Activated CD4-positive, alpha-beta T cell treated with anti-CD3 and anti-CD28 coated beads for 48 hours (primary cell): ENCODE measurements at regions not wholly inside any gene's neighbourhood (a gene's known extent, or its start where the extent isn't known, plus 50 kb on each side); places are given as distances from the start of the nearest gene placed in this dataset.
A peak's percentile ranks its signal among the peaks of the same experiment; 100 is the strongest.
"Not testable (repeated sequence)": the region's sequence is repeated elsewhere in the genome, so short reads cannot be mapped to it uniquely, and the experiment has no call there.

Experiments used
- DNase-seq: peaks from one replicate; pipeline ENCODE4 v3.0.0-alpha.2; 2020

DNA sequence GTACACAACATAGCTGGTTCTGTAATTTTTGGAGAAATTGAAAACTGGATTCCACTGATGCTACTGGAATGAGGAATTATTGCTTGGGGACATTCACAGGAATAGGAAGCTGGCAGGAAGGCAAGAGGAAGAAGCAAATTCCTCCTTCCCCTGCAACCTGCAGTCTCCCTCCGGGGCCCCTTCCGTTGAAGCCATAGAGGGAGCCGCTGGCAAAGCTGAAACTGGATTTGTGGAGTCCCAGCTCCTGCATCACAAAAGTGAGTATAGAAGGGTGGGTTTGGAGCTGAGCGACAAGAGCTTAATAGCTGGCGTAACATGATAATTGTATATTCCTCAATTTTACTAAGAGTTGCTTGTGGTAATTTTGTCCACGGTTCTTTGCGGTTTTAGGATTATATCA lies 190.8 kb downstream of the ADRA2A start:
- DNase-seq: no peak

GRCh38 chr10:111273235-111273634 lies 196.4 kb downstream of the ADRA2A start:
- no peak for DNase-seq

DNA sequence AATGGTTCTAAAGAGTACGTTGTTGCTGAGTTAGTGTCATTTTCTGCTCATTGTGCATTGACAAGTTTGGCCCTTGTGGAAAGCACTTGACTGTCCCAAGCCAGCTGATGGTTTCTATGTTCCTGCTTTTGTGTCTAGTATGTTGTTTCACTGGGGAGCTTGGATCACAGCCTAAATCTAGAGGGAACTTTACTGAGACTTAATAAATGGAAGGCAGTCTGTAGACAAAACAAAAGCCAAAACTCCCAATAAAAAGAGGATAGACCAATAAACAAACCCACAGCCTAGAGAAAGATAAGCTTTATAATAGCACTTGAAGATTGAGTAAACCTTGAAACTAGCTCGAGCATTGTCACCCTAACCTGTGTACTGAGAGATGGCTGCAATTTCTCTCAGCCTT lies 196.8 kb downstream of the ADRA2A start:
- no peak for DNase-seq

DNA sequence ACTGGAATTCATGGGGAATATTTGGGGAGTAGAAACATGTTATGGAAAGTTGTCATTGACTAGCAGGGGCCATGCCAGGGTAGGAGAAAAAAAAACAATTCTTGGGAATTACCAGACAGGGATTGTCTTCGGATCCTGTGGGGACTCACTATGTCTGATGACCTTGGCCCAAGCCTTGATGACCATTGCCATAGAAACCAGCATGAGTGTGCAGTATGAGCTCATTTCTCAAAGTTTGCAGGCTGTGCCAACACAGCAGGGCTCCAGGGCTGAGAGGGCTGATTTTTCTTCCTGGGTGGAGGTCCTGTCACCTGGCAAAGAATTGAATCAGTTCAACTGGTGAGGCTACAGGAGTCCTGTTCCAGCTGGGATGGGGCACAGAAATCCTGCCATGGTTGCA lies 198.3 kb downstream of the ADRA2A start:
- DNase-seq: no peak

DNA sequence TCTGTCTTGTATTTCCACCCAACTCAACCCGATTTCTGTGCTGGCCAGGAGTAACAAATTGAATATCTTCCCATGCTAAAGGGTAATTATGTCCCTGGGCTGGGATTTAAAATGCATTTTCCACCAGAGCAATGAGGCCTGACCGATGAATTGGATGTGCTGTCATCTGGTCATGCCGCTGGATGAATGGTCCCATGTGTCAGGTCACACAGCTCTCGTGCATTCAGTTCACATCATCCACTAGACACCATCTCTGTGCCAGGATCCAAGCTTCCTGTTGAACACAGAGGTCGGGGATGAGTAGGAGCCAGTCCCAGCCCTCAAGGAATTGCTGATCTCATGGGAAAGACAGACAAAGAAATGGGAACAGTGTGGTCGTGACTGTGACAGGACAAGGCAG lies 200.8 kb downstream of the ADRA2A start:
- no peak for DNase-seq

GRCh38 chr10:111278266-111278665 lies 201.4 kb downstream of the ADRA2A start:
- no peak for DNase-seq

- no peak for DNase-seq
Measured at GRCh38 chr10:111281516-111281915, 204.7 kb downstream of the ADRA2A start.

DNA sequence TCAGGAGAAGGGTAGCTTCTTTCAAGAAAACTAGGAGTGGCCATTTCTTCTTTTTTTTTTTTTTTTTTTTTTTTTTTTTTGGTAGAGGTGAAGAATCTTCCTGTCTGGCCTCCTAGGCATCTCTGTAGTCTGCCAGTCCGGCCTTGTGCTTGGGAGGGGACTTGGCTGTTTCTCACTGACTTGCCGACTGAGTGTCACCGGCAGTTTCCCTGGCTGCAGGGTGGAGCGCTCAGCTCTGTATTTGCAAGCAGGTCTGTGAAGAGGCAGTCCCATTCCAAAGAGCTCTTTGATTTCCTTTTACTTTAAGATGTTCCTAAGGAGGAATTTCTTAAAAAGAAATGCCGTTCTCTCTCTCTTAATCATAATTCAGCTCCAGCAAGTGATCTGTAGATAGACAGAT lies 212.6 kb downstream of the ADRA2A start:
- DNase-seq: no peak

DNA sequence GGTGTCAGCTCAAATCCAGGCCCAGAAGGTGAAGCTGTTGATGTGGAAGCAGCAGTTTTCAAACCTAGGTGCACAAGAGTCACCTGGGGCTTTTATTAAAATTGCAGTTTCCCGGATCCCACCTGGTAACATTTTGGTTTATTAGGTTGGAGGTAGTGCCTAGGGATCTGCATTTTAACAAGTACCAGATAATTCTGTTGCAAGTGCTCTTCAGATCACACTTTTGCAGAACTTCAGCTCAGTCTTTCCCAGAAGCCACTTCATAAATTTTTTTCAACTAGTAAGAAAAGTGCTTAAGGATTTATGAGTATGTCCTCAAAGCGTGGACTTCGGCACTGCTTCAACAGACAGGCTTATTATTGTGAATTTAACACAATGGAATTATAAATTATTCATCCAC lies 213.8 kb downstream of the ADRA2A start:
- no peak for DNase-seq

- DNase-seq: no peak
Measured at GRCh38 chr10:111295788-111296187, 219.0 kb downstream of the ADRA2A start.

GRCh38 chr10:111297351-111297848 lies 220.6 kb downstream of the ADRA2A start:
- DNase-seq: no peak

GRCh38 chr10:111298031-111298430 lies 221.2 kb downstream of the ADRA2A start:
- DNase-seq: no peak

GRCh38 chr10:111299037-111299436 lies 222.2 kb downstream of the ADRA2A start:
- no peak for DNase-seq

- DNase-seq: no peak
Measured at GRCh38 chr10:111303887-111304286, 227.1 kb downstream of the ADRA2A start.

DNA sequence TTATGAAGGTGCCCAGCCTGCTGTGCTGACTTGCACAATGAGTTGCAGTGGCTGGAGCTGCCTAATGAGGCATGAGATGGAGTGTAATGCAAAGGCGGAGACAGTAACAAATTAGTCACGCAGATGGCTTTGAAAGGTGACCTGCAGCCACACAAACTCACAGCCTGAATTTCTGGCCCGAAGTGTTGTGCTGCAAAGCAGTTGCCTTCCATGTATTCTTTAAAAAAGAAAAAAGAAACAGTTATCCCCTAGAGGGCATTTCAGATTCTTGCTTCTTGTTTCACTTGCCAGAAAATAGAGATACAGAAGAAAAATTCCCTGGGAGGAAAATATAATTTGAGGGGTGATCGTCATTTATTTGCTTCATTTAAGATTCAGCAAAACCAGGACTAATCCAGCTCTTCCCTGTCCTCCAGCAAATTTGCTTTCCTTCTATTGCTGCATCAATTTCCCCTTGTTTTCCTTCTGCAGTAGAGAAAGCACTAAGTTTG lies 239.9 kb downstream of the ADRA2A start:
- no peak for DNase-seq

GRCh38 chr10:111319866-111320265 lies 243.0 kb downstream of the ADRA2A start:
- no peak for DNase-seq

- DNase-seq: no peak
Measured at GRCh38 chr10:111323389-111323966, 246.6 kb downstream of the ADRA2A start.

DNA sequence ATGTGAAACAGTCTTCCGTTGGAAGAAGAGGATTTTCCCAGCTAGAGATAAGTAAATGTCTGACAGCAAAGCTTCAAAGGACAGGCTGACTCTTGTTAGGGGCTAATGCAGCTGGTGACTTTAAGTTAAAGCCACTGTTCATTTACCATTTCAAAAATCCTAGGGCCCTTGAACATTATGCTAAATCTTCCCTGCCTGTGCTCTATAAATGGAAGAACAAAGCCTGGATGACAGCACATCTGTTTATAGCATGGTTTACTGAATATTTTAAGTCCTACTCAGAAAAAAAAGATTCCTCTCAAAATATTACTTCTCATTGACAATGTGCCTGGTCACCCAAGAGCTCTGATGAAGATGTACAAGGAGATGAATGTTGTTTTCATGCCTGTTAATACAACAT lies 255.3 kb downstream of the ADRA2A start:
- not testable (repeated sequence) for DNase-seq

- DNase-seq: no peak
Measured at GRCh38 chr10:111335826-111336225, 259.0 kb downstream of the ADRA2A start.

DNA sequence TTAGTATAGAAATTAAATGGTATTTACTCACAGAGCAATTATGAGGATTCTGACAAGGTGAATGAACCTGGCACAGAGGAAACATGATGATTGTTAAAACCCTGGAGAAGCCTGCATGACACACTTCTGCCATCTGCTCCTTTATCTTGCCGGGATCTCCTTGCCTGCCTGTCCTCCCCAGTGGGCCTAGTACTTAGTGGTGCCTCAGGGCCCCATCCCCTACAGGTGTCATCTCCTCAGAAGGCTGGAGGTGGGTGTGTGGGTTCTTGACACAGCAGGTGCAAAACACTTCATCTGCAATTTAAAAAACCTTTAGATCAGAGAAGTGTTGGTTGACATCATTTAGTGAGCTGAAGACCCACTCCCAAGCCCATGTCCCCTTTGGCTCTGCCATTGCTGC lies 261.2 kb downstream of the ADRA2A start:
- no peak for DNase-seq

GRCh38 chr10:111338805-111339204 lies 262.0 kb downstream of the ADRA2A start:
- DNase-seq: no peak

DNA sequence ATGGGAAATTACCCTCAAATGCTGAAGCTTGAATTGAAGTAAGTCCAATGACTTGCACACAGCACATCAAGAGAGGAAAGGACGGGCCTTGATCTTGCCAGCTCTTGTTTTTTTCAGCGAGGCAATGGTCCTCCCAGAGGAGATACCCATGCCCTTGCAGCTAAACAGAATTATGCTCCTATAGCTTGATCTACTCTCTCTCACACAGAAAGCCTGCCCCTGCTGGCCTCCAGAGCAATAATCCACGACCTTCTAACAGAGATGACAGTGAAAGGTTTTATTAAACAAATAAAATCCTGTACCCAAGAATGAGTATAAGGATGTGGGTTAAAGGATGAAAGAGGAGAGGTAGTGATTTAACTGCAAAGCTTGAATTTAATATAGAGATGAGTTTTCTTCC lies 268.0 kb downstream of the ADRA2A start:
- peak; percentile 3 for DNase-seq

GRCh38 chr10:111347386-111348013 lies 270.7 kb downstream of the ADRA2A start:
- no peak for DNase-seq

DNA sequence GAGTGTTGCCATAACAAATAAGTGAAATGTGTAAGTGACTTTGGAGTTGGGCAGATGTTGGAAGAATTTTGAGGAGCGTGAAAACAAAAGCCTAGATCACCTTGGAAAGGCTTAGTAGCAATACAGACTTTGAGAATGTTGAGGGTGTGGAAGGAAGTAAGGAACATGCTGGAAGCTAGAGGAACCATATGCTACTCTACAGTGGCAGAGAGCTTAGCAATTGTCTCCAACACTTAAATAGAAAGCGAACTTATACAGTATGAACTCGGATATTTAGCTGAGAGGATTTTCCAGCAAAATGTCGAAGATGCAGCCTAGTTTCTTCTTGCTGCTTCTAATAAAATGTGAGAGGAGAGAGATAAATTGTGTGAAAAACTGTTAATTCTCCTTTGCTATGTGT lies 271.2 kb downstream of the ADRA2A start:
- DNase-seq: no peak

GRCh38 chr10:111354859-111355258 lies 278.0 kb downstream of the ADRA2A start:
- DNase-seq: no peak
